Fibroblast of lung (primary cell): ENCODE measurements at regions not wholly inside any gene's neighbourhood (a gene's known extent, or its start where the extent isn't known, plus 50 kb on each side); places are given as distances from the start of the nearest gene placed in this dataset.
A peak's percentile ranks its signal among the peaks of the same experiment; 100 is the strongest.

Experiments
- DNase-seq, 2 donors: peaks; one replicate each; pipeline versions ENCODE4 v3.0.0 to v3.0.0-alpha.2; 2010; ENCODE audit warnings: low read depth in 2 of 2
- H2AFZ ChIP-seq: 2 replicates; pipeline ENCODE4 v1.5.1; 2012; ENCODE audit warnings: low read length, control low read depth, inconsistent platforms
- H3K27ac ChIP-seq: 2 replicates; pipeline ENCODE4 v1.5.1; 2011; ENCODE audit warnings: low read length, control low read depth; ENCODE audit not compliant: insufficient read depth
- H3K27me3 ChIP-seq: 2 replicates; pipeline ENCODE4 v1.5.1; 2011; ENCODE audit warnings: mild to moderate bottlenecking, low read length; ENCODE audit not compliant: control insufficient read depth, insufficient read depth
- H3K36me3 ChIP-seq: 2 replicates; pipeline ENCODE4 v1.5.1; 2011; ENCODE audit warnings: low read length; ENCODE audit not compliant: control insufficient read depth, insufficient read depth
- H3K4me1 ChIP-seq: 2 replicates; pipeline ENCODE4 v1.5.1; 2011; ENCODE audit warnings: low read length; ENCODE audit not compliant: control insufficient read depth, insufficient read depth; ENCODE audit errors: extremely low read depth
- H3K4me2 ChIP-seq: 2 replicates; pipeline ENCODE4 v1.5.1; 2011; ENCODE audit warnings: low read length, control low read depth; ENCODE audit not compliant: insufficient read depth; ENCODE audit errors: extremely low read depth
- H3K4me3 ChIP-seq, 4 experiments: fragments of 200-600 bp in 1 of 4; sonication (generic) in 1 of 4; replicated peaks in 1 of 4; 2 replicates each; pipeline ENCODE4 v1.5.1; 2011 to 2016; ENCODE audit warnings: low read length in 4 of 4, low read depth in 3 of 4, mild to moderate bottlenecking in 3 of 4, control low read depth in 2 of 4, inconsistent platforms in 1 of 4, mixed read lengths in 1 of 4; ENCODE audit not compliant: insufficient read depth in 1 of 4; ENCODE audit errors: control extremely low read depth in 1 of 4
- H3K79me2 ChIP-seq: 2 replicates; pipeline ENCODE4 v1.5.1; 2012; ENCODE audit warnings: mild to moderate bottlenecking, low read length, inconsistent platforms; ENCODE audit not compliant: control insufficient read depth, insufficient read depth
- H3K9ac ChIP-seq: 2 replicates; pipeline ENCODE4 v1.5.1; 2011; ENCODE audit warnings: mild to moderate bottlenecking, low read length, control low read depth; ENCODE audit not compliant: insufficient read depth
- H3K9me3 ChIP-seq: 2 replicates; pipeline ENCODE4 v1.5.1; 2012; ENCODE audit warnings: low read depth, low read length; ENCODE audit not compliant: control insufficient read depth, insufficient read depth
- H4K20me1 ChIP-seq: 2 replicates; pipeline ENCODE4 v1.5.1; 2011; ENCODE audit warnings: low read length; ENCODE audit not compliant: control insufficient read depth, insufficient read depth; ENCODE audit errors: extremely low read depth
- CTCF ChIP-seq, 2 donors: IDR thresholded peaks in 1 of 2; conservative IDR thresholded peaks in 1 of 2; 1 replicate in 1 of 2; 2 replicates in 1 of 2; pipeline ENCODE4 v1.5.1; 2011 to 2012; ENCODE audit warnings: low read length in 2 of 2, control low read depth in 1 of 2, inconsistent platforms in 1 of 2, low read depth in 1 of 2, mild to moderate bottlenecking in 1 of 2
- EZH2 ChIP-seq: IDR thresholded peaks from 2 replicates; pipeline ENCODE4 v1.5.1; 2012; ENCODE audit warnings: low read length, control low read depth, mild to moderate bottlenecking; ENCODE audit errors: missing control alignments

- H2AFZ ChIP-seq: peak overlapping the region; percentile 72
- peak overlapping the region; percentile 78 for H3K4me2 ChIP-seq
- no peaks in the 10 kb centered on the region for H3K27me3 ChIP-seq
- TF ChIP-seq CTCF (conservative IDR thresholded peaks at IDR 0.05 in 1 of 2, IDR thresholded peaks at IDR 0.05 in 1 of 2; ENCODE audit: low read depth in 1 of 2, low read length in 2 of 2) (no peak), EZH2 (no peak)
- H3K27ac ChIP-seq: peak overlapping the region; percentile 23
- peaks cover 2% of the 10 kb centered on the region for H3K4me1 ChIP-seq
- H3K9me3 ChIP-seq: no peaks in the 10 kb centered on the region
- H3K36me3 ChIP-seq: no peaks in the 10 kb centered on the region
- H3K79me2 ChIP-seq: no peaks in the 10 kb centered on the region
- no peaks in the 10 kb centered on the region for H4K20me1 ChIP-seq
- no peak overlapping the region for H3K9ac ChIP-seq
- peak in 1 of 2 donors; percentile 92 for DNase-seq
- peak overlapping the region in 2 of 4 experiments; percentile 13 to 14 for H3K4me3 ChIP-seq
Observed at GRCh38 chr5:13994621-13995253, 50.2 kb upstream of the DNAH5 start.
